NOMO-1 treated with dmso at 0.1 percent for 144 hours (cell line): ENCODE measurements at regions not wholly inside any gene's neighbourhood (a gene's known extent, or its start where the extent isn't known, plus 50 kb on each side); places are given as distances from the start of the nearest gene placed in this dataset.
"Not testable (repeated sequence)": the region's sequence is repeated elsewhere in the genome, so short reads cannot be mapped to it uniquely, and the experiment has no call there.

ENCODE experiments used
- DNase-seq: peaks from one replicate; lab custom pipeline; 2025; ENCODE audit not compliant: unreplicated experiment; lab: John Stamatoyannopoulos, UW

- no peak for DNase-seq
Measured at GRCh38 chrX:114028907-114029662, 554.8 kb upstream of the HTR2C start.

GRCh38 chrX:114017086-114017485 lies 566.8 kb upstream of the HTR2C start:
- DNase-seq: no peak

GRCh38 chrX:114015966-114016365 lies 567.9 kb upstream of the HTR2C start:
- DNase-seq: no peak

DNA sequence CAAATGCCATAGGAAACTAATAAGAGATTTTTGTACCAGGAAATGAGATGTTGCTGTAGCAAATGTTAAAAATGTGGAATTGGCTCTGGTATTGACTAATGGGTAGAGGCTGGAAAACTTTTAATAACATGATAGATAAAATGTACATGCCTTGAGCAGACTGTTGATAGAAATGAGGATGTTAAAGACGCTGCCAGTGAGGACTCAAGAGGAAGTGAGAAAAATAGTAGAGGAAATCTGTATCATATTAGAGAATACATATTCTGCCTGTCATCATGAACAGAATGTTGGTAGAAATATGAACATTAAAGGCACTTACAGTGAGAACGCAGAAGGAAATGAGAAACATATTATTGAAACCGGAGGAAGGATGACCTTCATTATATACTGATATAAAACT lies 577.2 kb upstream of the HTR2C start:
- peak; percentile 18 for DNase-seq

- no peak for DNase-seq
Measured at GRCh38 chrX:113996781-113997180, 587.1 kb upstream of the HTR2C start.

DNA sequence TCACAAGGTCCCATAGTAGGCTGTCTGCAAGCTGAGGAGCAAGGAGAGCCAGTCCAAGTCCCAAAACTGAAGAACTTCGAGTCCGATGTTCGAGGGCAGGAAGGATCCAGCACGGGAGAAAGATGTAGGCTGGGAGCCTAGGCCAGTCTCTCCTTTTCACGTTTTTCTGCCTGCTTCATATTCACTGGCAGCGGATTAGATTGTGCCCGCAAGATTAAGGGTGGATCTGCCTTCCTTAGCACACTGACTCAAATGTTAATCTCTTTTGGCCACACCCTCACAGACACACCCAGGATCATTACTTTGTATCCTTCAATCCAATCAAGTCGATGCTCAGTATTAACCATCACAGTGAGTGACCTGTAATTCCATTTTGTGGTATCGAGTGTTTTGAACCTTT lies 592.2 kb upstream of the HTR2C start:
- DNase-seq: not testable (repeated sequence)

- DNase-seq: not testable (repeated sequence)
Measured at GRCh38 chrX:113990669-113991068, 593.2 kb upstream of the HTR2C start.

DNA sequence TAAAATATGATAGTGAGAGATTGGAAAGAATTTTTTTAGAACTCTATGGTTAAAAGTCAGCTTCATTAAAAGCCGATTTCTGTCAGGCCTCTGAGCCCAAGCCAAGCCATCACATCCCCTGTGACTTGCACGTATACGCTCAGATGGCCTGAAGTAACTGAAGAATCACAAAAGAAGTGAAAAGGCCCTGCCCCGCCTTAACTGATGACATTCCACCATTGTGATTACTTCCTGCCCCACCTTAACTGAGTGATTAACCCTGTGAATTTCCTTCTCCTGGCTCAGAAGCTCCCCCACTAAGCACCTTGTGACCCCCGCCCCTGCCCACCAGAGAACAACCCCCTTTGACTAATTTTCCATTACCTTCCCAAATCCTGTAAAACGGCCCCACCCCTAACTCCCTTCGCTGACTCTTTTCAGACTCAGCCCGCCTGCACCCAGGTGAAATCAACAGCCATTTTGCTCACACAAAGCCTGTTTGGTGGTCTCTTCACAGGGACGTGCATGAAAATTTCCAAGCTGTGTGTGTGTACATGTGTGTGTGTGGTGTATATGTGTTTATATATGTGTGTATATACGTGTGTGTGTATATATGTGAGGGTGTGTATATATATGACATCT lies 595.5 kb upstream of the HTR2C start:
- not testable (repeated sequence) for DNase-seq

DNA sequence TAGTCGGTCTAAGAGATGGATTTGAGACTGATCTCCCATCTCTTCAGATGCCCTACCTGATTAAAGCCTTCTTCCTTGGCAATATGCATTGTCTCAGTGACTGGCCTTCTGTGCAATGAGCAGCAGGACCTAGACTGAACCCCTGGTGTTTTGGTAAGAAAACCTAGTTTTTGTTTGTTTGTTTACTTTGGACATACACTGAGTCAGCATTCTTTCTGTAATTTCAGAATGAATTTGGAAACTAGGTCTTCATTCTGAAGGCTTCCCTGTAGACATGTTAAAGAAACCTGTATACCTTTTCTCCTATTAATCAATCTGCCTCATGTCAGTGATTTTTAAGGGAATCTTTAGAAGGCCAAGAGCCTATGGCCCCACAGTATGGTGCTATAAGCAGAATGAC lies 597.5 kb upstream of the HTR2C start:
- no peak for DNase-seq

DNA sequence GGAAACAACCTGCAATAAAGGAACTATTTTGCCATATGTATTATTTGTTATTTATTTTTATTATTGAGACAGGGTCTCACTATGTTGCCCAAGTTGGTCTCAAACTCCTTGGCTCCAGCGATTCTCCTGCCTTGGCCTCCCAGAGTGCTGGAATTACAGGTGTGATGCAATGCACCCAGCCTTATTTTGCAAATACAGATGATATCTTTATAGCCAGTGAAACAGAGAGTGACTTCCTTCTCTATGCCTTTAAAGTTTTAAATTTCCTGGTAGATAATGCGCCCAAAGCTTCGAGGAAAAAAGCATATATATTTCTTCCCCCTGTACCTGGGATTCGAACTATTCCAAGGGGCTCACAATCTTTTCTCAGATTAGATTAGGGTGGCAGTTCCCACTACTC lies 601.1 kb upstream of the HTR2C start:
- DNase-seq: no peak

DNA sequence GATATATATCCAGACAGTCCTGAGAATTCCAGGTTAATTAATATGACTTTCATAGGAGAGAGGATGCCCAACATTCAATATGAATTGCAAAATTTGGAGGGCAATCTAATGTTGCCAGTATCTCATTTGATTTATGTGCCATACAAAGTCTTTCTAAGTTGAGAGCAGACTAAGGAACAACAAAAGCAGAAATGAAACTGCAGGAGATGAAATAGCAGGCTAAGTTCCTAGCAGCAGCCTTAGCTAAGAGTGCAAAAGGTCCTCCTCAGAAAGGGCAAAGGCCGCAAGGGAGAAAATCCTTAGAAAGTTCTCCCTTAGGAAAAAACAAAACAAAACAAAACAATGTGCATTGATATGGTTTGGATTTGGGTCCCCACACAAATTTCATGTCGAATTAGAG lies 602.9 kb upstream of the HTR2C start:
- DNase-seq: peak; percentile 70

DNA sequence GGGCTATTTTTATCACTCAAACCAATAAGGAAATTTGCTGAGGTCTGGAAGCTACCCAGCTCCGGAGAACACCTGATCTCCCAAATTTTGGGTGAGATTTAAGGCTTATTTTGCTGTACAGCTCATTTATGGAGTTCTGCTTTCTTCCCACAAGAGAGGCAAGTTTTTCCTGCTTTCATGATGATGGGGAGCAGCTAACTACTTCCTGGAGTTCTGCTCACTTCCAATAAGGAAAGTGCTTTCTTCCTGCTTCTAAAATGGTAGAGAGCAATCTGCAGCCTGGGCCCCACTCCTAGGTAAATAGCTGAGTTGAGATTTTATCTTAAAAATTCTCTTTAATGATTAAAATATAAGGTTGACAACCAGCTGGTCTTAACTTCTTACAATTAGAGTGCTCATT lies 606.0 kb upstream of the HTR2C start:
- DNase-seq: no peak

GRCh38 chrX:113975441-113975840 lies 608.4 kb upstream of the HTR2C start:
- no peak for DNase-seq

DNA sequence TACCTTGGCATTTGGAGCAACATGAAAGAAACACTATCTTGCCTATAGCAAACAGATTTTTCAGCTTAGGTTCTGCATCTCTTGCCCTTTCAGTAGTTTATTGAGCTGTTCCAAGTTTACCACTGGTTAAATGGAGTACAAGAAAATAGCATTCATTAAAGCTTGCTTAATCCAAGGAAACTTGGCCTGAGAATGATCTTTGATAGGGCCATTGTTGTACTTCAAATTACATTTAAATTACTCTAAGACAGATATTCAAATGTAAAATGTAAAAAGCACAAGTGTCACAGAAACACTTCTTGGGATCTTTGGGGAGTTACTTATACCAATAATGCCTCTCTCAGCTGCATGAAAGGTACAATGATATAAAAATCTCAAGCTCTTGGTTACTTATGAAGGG lies 609.0 kb upstream of the HTR2C start:
- DNase-seq: no peak

- DNase-seq: no peak
Measured at GRCh38 chrX:113973706-113974105, 610.2 kb upstream of the HTR2C start.

- DNase-seq: no peak
Measured at GRCh38 chrX:113966791-113967190, 617.1 kb upstream of the HTR2C start.

DNA sequence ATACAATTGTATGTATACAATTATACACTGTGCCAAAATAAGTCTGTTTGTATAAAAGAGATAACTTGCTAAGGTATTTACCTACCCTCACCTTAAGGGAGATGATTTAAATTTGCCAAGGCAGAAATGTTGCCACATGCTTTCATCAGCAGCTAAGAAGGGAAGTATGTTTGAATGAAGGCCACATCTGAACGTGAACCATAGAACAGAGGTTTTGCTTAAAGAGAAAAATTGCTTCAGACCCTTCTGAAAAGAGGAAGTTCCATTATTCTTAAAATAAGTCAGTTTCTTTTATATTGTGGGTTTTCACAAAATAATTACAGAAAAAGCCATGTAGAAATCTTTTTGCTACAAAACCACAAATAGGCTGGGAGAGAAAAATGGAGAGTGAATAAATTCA lies 621.5 kb upstream of the HTR2C start:
- peak; percentile 94 for DNase-seq

GRCh38 chrX:113959912-113960626 lies 623.8 kb upstream of the HTR2C start:
- DNase-seq: no peak

DNA sequence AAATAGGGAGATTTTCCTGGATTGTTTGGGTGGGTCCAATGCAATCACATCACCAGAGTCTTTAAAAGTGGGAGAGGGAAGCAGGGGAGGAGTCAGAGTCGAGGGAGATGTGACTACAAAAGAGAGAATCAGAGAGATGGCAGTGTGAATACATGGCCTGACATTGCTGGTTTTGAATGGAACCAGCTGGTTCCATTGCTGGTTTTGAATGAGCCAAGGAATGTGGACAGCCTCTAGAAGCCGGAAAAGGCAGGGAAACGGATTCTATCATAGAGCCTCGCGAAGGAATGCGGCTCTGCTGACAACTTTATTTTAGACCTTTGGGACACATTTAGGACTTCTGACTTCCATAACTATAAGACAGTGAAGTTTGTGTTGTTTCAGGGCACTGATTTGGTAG lies 627.0 kb upstream of the HTR2C start:
- DNase-seq: no peak

DNA sequence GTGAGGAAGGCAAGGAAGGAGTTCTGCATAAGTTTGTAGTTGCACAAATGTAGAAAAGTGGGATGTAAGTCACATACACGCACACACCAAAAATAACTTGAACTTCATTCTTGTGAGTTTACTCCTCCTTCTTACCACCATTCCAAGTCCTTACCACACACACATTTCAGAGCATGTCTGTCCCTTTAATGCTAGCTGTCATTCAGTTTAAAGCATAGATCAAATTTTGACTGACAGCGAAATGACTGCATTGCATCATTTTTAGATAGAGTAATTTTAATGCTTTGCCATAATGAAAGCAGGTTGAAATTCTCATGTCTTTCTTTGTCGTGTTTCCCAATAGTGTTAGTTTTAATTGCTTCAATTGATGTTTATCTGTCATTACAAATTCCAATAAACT lies 629.6 kb upstream of the HTR2C start:
- peak; percentile 49 for DNase-seq

- DNase-seq: no peak
Measured at GRCh38 chrX:113950081-113950678, 633.7 kb upstream of the HTR2C start.

GRCh38 chrX:113947548-113947947 lies 636.3 kb upstream of the HTR2C start:
- no peak for DNase-seq
